GM21390 (cell line): ENCODE measurements at regions not wholly inside any gene's neighbourhood (a gene's known extent, or its start where the extent isn't known, plus 50 kb on each side); places are given as distances from the start of the nearest gene placed in this dataset.

Source experiments
- ATAC-seq: cut with Tn5 transposase; IDR thresholded peaks from one replicate; pipeline ENCODE4 v1.9.1; 2021; ENCODE audit not compliant: unreplicated experiment

DNA sequence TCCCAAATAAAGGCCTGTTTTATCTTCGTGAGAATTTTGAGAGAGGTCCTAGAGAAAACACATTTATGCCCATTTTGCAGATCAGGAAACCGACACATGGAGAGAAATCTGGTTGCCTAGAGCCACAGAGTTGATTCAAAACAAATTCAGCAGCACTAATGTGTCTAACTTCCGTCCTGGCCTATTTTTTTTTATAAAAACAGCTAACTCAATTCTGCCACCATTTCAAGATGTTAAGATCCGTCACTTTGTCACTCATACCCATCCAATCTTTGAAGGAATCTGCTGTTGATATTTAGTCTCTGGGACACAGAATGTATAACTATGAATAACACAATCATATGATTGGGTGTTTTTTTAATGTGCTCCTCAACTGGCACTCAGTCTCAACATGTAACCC lies 611.1 kb upstream of the ARID1B start:
- ATAC-seq: no peak

DNA sequence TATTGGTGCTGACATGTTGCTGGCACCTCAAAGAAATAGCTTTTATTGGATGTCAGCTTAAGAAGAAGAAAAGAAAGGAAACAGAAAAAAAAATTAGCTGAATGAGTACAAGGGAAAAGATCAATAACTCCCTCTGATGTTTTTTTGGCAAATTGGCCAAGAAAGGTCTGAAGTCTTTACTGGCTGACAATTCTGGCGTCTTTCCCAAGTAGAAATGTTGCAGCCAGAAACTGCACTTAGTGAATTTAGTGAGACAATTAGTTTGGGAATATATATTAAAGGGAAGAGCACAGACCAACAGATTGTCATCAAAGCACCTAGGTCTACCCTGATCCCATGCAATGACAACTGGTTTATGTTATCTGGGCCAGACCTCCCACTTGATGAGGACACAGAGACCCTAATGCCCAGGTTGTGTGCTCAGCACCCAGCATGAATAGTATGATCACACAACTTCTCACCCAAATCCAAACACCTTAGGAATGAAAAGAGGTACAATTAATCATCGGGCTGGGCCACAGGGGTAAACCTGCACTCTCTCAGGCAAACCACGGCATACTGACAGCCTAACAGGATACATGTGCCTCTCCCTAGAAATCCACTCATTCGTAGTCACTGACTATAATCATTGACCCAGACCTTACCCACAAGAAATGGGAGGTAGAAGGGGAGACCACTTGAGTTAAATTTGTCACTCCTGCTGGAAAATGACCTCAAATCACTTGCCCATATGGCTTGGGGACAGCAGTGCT lies 612.3 kb upstream of the ARID1B start:
- no peak for ATAC-seq

DNA sequence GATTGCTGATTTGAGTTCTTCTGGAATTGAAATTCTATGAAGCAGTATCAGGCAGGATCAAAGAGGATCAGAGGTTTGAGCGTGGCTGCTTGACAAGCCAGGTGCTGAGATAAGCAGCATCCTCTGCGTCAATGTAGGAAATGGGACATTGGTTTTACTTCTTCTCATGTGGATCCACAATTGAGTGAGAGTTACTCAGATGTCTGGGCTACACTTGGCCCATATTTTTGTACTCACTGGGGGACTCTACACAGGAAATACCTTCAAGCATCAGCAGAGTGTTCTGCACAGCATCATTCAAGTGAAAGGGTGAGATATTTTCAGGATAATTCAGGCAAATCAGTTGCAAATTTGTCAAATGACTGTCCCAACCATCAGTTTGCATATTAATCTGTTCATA lies 613.9 kb upstream of the ARID1B start:
- no peak for ATAC-seq

DNA sequence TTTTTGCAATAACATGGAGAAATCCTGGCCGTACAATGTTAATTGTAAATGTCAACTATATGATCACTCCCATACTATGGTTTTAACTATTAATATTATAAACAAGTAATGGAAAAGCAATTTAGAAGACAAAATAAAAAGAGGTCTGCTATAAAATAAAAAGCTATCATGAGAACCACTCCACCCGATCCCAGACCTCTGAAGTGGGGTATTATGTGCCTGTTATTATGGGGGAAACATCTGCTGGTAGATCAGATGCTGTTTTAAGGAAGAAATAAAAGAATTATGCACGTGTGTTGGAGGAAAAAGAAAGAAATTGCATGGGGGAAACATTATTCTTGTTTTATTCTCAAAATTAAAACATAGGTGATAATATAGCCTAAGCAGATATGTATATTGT lies 615.7 kb upstream of the ARID1B start:
- no peak for ATAC-seq

DNA sequence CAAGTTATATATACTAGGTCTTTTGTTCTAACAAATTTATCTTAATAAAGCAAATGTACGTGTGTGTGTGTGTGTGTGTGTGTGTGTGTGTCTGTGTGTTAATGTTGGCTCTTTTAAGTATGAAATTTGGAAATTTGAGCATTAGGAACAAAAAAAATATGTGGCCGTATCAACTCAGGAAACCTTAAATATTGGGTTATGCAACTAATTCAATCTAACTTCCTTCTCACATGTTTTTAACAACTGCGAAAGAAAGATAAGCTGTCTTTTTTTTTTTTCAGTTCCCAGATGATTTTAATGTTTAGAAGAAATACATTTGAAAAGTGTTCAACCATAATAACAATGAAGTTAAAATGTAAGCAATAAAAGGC lies 616.4 kb upstream of the ARID1B start:
- no peak for ATAC-seq

DNA sequence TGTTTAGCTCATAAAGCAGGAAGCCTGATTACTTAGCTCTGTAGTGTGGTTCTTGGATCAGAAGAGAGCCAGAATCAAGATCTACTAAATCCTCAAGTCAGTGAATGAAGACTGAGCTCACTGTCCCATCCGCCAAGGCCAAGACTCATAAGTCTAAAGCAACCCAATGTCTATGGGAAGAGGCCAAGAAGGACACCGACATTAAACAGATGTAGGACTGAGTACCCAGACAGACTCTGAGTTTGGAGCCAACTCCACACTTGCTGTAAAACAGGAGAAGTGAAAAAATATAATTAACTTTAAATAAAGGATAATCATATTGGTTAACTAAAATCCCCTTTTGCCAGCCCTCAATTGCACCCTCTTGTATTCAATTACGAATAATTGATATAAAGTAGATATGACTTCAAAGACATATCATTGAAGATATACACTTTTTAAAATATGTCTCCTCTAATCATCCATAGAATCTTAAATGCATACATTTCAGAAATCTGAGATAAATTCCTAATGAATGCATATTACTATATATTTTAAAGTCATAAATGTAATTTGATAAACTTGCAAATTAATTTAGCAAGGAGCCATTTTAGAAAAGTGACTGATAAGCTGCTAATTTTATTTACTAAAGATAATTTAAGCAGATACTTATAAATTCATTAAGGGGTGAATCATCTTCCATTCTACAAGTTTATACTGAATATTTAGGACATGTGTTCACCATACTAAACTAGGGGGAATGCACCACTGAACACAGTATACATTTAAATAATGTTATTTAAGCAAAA lies 617.0 kb upstream of the ARID1B start:
- ATAC-seq: no peak

DNA sequence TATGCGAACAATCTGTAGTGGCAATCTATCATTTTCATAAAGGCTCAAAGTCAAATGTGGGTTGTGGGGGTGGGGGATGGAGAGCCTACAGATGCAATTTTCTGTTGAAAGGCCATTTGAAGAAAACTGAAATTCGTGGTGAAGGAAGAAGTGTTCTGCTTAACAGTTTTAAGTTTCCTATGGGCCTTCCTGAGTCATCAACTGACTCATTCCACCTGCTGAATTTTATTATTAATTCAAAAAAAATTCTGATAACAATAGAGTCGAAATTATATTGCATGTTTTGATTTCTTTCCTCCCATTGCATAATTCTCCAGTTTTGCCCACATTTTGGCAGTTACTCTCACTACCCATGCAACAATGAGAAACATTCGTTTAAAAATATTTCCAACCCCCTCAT lies 622.3 kb upstream of the ARID1B start:
- ATAC-seq: no peak

DNA sequence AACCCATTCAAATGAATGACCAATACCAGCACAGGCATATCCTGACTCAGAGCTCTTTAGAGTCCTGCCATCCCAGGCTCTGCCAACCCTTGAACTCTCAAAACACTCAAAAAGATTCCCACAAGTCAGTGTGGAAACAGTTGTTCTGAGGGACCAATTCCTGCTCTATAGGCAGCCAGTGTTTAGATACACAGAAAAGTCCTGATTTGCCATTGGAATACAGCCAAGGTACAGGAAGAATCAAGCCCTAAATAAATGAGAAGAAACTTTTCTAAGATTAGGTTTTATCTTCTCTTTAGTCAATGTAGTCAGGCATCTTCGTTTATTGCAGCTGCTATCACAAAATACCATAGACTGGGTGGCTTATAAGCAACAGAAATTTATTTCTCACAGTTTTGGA lies 626.8 kb upstream of the ARID1B start:
- no peak for ATAC-seq

DNA sequence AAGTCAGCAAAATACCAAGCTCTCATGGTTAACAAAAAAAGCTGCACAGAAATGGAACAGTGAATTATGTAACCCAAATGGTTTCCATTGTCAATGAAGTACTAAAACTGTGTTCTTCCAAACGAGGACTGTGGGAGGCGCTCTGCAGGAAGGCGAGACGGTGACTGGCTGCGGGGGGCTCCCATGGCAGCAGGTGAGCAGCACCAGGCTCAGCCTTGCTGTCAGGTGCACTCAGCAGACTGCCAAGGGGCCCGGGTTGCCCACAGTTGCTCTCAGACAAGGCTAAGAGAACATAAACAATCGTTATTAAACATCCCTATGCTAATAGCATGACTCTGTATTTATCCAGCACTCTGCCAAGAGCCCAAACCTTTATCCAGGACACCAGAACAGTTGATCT lies 630.3 kb upstream of the ARID1B start:
- ATAC-seq: no peak

DNA sequence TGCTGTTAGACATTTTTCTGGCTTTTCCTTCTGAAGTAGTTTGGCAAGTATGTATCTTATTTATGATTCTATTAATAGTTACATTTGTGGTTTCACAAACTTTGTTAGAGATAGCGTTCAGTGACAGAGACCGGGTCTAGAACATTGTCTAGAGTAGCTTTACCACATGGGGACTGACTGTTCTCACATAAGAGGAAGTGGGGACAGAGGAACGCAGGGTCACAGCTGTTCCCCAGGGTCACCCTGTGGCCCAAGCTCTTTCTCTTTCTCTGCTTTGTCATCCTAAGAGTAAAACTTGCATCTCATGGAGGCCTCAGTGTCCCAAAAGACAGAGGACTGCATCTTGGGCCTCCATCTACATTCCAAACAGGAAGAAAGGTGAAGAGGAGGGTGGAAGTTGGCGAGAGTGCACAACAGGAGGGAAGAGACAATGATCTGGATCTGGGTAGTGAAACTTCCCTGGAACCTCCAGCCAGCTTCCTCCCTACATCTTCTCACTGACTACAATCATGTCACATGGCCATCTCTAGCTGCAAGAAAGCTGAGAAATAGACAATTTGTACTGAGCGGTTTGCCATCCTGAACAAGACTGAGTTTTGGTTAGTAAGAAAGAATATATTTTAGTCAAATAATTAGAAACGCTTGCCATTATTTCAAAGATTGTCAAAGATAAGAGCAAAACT lies 645.8 kb upstream of the ARID1B start:
- peak; percentile 95 for ATAC-seq

DNA sequence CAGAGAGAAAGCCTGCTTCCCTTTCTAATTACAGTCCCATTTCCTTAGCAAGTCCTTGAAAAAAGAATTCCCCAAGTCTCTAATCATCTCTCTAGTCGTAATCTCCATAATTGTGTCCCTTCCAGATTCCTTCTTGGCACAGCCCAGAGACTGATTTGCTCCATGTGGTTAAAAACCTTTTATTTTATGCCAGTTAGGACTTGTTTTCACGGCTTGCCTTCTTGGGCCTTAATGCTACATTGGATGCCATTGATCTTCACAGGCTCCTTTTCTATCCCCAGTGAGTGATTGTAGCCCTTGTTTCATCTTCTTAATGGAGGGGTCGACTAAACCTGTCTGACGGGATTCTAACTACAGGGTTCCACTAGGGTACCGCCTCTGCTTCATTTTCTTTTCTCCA lies 650.6 kb upstream of the ARID1B start:
- no peak for ATAC-seq

DNA sequence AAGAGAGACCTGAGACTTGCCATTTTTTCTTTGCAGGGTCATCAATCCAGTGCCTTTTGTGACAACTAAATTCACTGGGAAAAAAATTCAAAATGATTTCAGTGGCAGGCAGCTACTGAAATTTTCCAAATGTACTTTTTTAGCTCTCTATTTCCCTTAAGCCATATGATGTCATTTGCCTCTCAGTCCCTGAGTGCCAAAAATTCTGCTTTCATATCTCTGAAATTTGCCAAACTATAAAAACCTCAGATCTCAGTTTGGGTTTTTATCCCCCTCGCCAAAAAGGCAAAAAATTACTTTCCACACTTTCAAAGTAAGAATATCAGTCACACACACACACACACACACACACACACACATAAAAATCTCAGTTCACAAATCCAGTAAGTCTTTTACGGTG lies 651.3 kb upstream of the ARID1B start:
- ATAC-seq: no peak

DNA sequence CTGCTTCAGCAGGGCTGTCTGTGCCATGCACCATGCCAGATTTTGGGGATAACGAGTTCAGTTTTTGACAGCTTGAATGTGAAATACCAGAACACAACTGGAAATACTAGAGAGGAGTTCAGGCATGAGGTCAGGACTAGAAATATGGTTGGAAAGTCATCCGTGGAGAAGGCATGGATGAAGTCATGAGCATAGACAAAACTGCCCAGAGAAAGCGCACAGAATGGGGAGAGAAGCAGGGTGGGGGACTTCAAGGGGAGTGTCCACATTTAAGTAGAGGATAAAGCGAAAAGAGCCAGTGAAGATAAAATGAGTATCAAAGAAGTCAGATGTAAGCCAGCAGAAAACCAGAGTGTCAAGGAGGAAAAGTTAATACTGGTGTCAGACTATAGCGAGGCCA lies 653.4 kb upstream of the ARID1B start:
- ATAC-seq: no peak

DNA sequence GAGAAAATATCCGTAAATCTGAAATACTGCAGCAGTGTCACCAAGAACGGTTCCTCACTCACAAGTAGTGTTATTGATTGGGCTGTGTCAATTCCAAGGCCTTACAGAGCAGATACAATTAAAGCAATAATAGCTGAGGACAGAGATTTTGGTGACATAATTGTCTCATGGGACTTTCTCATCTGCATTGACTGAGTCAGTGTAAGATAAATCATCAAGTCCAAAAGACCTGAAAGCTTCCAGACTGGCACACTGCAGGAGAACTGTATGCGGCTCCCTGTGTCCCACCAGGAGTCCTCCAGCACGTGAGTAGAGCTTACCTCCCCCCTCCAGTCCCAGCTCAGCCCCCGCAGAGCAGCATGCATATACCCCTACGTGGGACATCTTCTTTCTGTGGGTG lies 655.2 kb upstream of the ARID1B start:
- no peak for ATAC-seq

DNA sequence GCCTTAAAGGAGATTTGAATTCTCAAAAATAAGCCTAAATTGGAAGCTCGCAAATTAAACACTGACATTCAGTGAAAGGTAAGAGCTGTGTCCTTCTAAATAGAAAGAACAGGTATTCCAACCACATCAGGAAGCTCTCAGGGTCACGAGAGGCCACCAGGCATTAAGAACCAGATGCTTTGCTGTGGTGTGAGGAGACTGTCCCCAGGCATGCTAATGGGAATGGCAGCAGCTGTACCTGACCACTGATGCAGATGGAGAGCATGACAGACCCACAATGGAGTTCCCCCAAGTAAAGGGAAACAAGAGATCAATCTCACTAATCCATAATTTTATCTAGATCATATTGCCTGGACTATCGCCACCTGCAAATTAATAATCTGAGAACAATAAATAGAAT lies 658.9 kb upstream of the NOX3 start:
- ATAC-seq: no peak

DNA sequence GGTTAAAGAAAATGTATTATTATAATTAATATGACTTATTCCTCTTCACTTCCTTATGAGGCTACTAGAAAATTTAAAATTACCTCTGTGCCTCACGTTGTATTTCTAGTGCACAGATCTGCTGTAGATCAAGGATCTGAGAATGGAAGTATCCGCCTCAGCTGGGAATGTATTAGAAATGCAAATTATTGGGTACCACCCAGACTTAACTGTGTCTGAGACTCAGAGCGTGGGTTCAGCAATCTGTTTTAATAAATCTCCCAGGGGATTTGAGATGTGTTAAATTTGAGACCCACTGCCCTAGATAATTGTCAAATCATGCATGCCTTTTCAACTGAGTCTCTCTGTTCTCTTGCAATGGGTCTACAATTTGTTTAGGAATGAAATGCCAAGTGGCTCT lies 658.0 kb upstream of the NOX3 start:
- ATAC-seq: no peak

DNA sequence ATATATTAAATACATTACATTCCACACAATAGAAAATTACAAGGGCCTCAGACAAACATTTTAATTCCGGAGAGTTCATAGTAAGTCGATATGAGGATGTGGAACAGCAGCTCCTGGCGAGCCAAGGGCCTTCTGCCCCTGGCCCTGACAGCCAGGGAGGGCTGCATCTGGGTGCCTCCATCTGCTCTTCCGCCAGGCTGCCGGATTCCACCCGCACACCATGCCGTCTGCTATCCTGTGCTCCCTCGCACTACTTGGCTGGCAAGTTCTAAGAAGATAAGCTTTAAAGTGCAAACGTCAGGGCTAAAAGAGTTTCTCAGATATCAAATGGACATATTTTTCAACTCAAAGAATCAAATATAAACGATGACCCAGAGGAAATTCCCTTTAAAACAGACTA lies 656.3 kb upstream of the NOX3 start:
- no peak for ATAC-seq

DNA sequence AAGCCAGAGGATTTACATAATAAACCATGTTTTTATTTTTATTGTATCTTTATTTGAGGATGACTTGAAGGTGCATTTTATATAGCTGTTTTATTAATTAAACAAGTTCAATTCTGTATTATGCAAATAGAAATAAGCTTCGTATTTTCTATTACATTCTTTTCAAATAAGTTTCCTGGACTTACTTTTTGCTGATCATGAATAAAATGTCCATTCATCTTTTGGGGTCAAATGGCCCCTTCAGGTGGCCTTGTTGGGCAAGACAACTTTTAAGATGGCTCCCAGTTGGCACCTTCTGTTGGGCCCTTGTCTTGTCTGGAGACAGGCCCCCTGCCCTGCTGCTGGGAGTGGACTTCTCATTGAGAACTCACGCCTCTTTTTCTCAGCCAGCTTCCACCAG lies 654.6 kb upstream of the NOX3 start:
- ATAC-seq: no peak

DNA sequence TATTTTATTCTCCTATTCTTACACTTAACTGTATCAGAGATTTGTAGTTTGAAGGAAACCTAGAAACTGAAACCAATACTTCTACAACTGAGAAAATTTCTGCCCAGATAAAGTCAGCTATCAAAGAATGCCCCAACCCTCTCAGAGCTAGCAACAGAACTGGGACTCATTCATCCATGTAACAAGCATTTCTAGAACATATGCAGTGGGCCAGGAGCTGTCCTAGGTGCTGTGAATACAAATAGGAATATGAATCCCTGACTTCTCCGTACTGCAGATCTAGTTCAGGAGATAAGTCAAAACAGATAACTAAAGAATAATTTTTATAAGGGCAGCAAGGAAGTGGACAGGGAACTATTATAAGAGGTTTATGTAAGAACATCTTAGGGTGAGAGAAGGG lies 654.1 kb upstream of the NOX3 start:
- ATAC-seq: no peak

DNA sequence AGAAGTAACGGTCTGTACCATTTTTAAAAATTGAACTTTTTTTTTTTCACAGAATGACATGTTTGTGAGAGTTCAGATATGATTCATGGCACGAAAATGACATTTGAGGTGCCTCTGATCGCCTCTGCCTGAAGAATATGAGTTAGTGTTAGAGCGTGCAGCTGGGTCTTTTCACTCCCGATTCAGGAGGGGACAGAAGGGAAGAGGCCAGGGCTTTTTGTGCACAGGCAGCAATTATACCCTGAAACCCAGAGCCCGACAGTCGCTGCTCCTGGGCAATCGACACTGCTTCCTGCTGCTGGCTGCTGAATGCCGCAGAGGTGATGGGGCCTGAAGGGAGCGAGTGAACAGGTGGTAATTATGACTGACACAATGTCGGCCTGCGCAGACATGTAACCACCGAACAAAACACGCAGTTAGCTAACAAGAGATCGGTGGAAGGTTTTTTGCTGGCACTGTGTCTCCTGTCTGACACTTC lies 652.0 kb upstream of the NOX3 start:
- no peak for ATAC-seq

DNA sequence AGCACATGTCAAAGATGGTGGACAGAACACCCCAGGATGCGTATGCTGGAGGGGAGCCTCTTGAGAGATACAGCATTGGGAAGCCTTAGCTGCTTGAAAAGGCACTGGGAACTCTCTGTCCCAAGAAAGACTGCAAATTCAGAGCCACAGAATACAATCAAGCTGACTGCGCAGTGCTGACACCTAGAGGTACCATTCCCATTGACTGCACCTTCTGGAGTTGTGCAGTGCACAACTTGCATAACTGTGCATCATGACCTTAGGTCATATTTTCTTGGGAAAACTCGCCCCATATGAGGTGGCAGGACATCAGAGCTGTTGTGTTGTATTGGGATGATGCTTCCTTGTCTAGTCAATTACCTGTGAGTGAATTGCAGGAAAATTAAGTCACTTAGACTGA lies 646.5 kb upstream of the NOX3 start:
- no peak for ATAC-seq

DNA sequence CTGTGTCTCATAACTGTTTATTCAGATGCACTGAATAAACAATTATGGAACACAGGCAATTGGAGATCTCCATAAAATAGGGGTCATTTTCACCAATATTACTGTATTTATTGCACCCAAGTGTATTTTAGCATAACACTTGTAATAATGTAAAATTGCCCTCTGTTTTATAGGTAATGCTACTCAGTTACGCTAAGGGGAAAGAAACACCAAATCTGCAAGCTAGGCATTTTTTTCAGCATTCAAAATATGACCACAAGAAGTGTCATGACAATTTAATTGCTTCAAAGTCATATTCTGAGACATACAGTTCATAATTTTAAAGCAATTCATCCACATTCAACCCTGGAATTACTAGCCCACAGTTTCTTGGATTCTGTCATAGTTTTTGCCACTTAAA lies 643.2 kb upstream of the NOX3 start:
- ATAC-seq: no peak
